MM.1S (cell line): ENCODE measurements at regions not wholly inside any gene's neighbourhood (a gene's known extent, or its start where the extent isn't known, plus 50 kb on each side); places are given as distances from the start of the nearest gene placed in this dataset.

Experiments used
- DNase-seq: peaks from one replicate; pipeline ENCODE4 v3.0.0-alpha.2; 2015
- H2AFZ ChIP-seq: fragments of 300-600 bp; sonication (generic); 2 replicates; pipeline ENCODE4 v1.6.0; 2016; ENCODE audit warnings: antibody characterized with exemption, low read length
- H3F3A ChIP-seq: fragments of 300-600 bp; sonication (generic); 2 replicates; pipeline ENCODE4 v1.6.1; 2016; ENCODE audit warnings: mild to moderate bottlenecking, antibody characterized with exemption, low read length, moderate library complexity, mixed read lengths; ENCODE audit not compliant: insufficient read depth
- H3K27ac ChIP-seq: fragments of 300-600 bp; sonication (generic); 2 replicates; pipeline ENCODE4 v1.5.1; 2016; ENCODE audit warnings: mild to moderate bottlenecking, low read length
- H3K27me3 ChIP-seq: fragments of 300-600 bp; sonication (generic); replicated peaks from 2 replicates; pipeline ENCODE4 v1.6.0; 2016; ENCODE audit warnings: low read length; ENCODE audit not compliant: insufficient read depth
- H3K36me3 ChIP-seq: fragments of 300-600 bp; sonication (generic); replicated peaks from 2 replicates; pipeline ENCODE4 v1.6.1; 2016; ENCODE audit warnings: mild to moderate bottlenecking, low read length, mixed read lengths; ENCODE audit not compliant: insufficient read depth
- H3K4me1 ChIP-seq: fragments of 300-600 bp; sonication (generic); 2 replicates; pipeline ENCODE4 v1.6.1; 2016; ENCODE audit warnings: low read length, mixed read lengths
- H3K4me2 ChIP-seq: fragments of 300-600 bp; sonication (generic); 2 replicates; pipeline ENCODE4 v1.6.0; 2016; ENCODE audit warnings: low read depth, low read length
- H3K4me3 ChIP-seq: fragments of 300-600 bp; sonication (generic); 2 replicates; pipeline ENCODE4 v1.5.1; 2016; ENCODE audit warnings: low read length, mixed read lengths
- H3K79me2 ChIP-seq: fragments of 300-600 bp; sonication (generic); 2 replicates; pipeline ENCODE4 v1.6.1; 2016; ENCODE audit warnings: mixed run types, low read length, mixed read lengths
- H3K9ac ChIP-seq: fragments of 300-600 bp; sonication (generic); 2 replicates; pipeline ENCODE4 v1.6.1; 2016; ENCODE audit warnings: low read length, mixed read lengths
- H3K9me2 ChIP-seq: fragments of 300-600 bp; sonication (generic); replicated peaks from 2 replicates; pipeline ENCODE4 v1.6.1; 2016; ENCODE audit warnings: mild to moderate bottlenecking, low read length, mixed read lengths; ENCODE audit not compliant: insufficient read depth
- H3K9me3 ChIP-seq: fragments of 300-600 bp; sonication (generic); replicated peaks from 2 replicates; pipeline ENCODE4 v1.6.1; 2016; ENCODE audit warnings: mild to moderate bottlenecking, low read length, mixed read lengths; ENCODE audit not compliant: insufficient read depth
- H4K20me1 ChIP-seq: fragments of 300-600 bp; sonication (generic); 2 replicates; pipeline ENCODE4 v1.6.1; 2016; ENCODE audit warnings: mild to moderate bottlenecking, low read length, moderate library complexity, mixed read lengths; ENCODE audit not compliant: insufficient read depth
- EZH2 ChIP-seq: fragments of 300-600 bp; sonication (generic); optimal IDR thresholded peaks from 2 replicates; pipeline ENCODE3; 2017; ENCODE audit warnings: low read depth, mild to moderate bottlenecking, antibody characterized with exemption, low read length, mixed read lengths
- EZH2phosphoT487 ChIP-seq: fragments of 300-600 bp; sonication (generic); IDR thresholded peaks from 2 replicates; pipeline ENCODE4 v1.6.1; 2018; ENCODE audit warnings: antibody characterized with exemption, low read length
- TF ChIP-seq, protein P1 (sequence below): fragments of 300-600 bp; sonication (generic); IDR thresholded peaks from 2 replicates; pipeline ENCODE4 v1.5.1; 2016; ENCODE audit warnings: antibody characterized with exemption, low read length, mixed read lengths

GRCh38 chr7:96933067-96933645 is 72.2 kb upstream of the DLX6 start:
- Histone ChIP-seq H3K9me2 (no peaks in the 10 kb centered on the region), H3K27ac (no peak overlapping the region)

DNA sequence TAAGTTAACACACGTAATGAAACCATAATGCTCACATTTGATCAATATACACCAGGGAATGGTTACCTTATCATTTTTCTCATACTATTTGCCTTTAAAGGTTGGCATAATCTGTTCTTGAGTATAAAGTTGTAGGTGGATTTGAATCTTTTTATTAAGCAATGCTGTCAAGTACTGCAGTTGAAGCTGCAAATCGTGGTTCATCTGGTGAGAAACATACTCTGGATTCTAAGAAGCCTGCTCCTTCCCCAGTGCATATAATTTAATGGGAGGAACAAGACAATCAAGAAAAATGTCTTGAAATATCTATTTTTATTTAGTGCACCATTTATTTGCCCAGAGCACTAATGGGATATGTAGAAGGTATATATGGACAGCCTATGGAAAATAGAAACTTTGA is 68.7 kb upstream of the DLX6 start:
- H3K4me2 ChIP-seq: no peak overlapping the region
- H3K9me3 ChIP-seq: no peaks in the 10 kb centered on the region
- H3K27ac ChIP-seq: no peak overlapping the region

More at GRCh38 chr7:96933067-96933645, 72.2 kb upstream of the DLX6 start:
- H3K9me3 ChIP-seq: no peaks in the 10 kb centered on the region
- H3K4me1 ChIP-seq: no peaks in the 10 kb centered on the region; the same call in 1 of the 2 replicates
- H3F3A ChIP-seq: no peaks in the 10 kb centered on the region
- no peak overlapping the region for H2AFZ ChIP-seq
- no peaks in the 10 kb centered on the region for H3K27me3 ChIP-seq
- H3K36me3 ChIP-seq: no peaks in the 10 kb centered on the region
- no peak overlapping the region for H3K9ac ChIP-seq
- DNase-seq: no peak
- no peaks in the 10 kb centered on the region for H4K20me1 ChIP-seq
- TF ChIP-seq, protein P1, sequence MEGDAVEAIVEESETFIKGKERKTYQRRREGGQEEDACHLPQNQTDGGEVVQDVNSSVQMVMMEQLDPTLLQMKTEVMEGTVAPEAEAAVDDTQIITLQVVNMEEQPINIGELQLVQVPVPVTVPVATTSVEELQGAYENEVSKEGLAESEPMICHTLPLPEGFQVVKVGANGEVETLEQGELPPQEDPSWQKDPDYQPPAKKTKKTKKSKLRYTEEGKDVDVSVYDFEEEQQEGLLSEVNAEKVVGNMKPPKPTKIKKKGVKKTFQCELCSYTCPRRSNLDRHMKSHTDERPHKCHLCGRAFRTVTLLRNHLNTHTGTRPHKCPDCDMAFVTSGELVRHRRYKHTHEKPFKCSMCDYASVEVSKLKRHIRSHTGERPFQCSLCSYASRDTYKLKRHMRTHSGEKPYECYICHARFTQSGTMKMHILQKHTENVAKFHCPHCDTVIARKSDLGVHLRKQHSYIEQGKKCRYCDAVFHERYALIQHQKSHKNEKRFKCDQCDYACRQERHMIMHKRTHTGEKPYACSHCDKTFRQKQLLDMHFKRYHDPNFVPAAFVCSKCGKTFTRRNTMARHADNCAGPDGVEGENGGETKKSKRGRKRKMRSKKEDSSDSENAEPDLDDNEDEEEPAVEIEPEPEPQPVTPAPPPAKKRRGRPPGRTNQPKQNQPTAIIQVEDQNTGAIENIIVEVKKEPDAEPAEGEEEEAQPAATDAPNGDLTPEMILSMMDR: no peak
- TF ChIP-seq EZH2 (no peak), EZH2phosphoT487 (no peak)
- H3K79me2 ChIP-seq: no peaks in the 10 kb centered on the region
- no peak overlapping the region for H3K4me2 ChIP-seq
- no peak overlapping the region for H3K4me3 ChIP-seq

GRCh38 chr7:96942112-96942511 is 63.2 kb upstream of the DLX6 start:
- Histone ChIP-seq H3K79me2 (no peaks in the 10 kb centered on the region), H3K4me1 (no peaks in the 10 kb centered on the region)

More for the DNA sequence above, 68.7 kb upstream of the DLX6 start:
- Histone ChIP-seq H3F3A (no peaks in the 10 kb centered on the region), H3K27me3 (no peaks in the 10 kb centered on the region), H3K4me3 (no peak overlapping the region), H3K4me1 (no peaks in the 10 kb centered on the region), H2AFZ (no peak overlapping the region), H3K36me3 (no peaks in the 10 kb centered on the region), H4K20me1 (no peaks in the 10 kb centered on the region), H3K9ac (no peak overlapping the region), H3K79me2 (no peaks in the 10 kb centered on the region), H3K9me2 (no peaks in the 10 kb centered on the region)
- no peak for DNase-seq
- TF ChIP-seq, protein P1: no peak
- TF ChIP-seq EZH2phosphoT487 (no peak), EZH2 (no peak)

More at GRCh38 chr7:96942112-96942511, 63.2 kb upstream of the DLX6 start:
- H3K27me3 ChIP-seq: no peaks in the 10 kb centered on the region
- DNase-seq: no peak
- H4K20me1 ChIP-seq: no peaks in the 10 kb centered on the region
- no peak overlapping the region for H3K27ac ChIP-seq
- H3K4me2 ChIP-seq: no peak overlapping the region
- no peak for TF ChIP-seq EZH2
- TF ChIP-seq, protein P1: no peak
- no peak for TF ChIP-seq EZH2phosphoT487
- no peak overlapping the region for H3K9ac ChIP-seq
- H3K36me3 ChIP-seq: no peaks in the 10 kb centered on the region
- no peaks in the 10 kb centered on the region for H3K9me2 ChIP-seq
- no peaks in the 10 kb centered on the region for H3K9me3 ChIP-seq
- H3F3A ChIP-seq: no peaks in the 10 kb centered on the region
- H2AFZ ChIP-seq: no peak overlapping the region
- no peak overlapping the region for H3K4me3 ChIP-seq
